Embryonic facial prominence (tissue), 1 donor: ENCODE measurements at regions not wholly inside any gene's neighbourhood (a gene's known extent, or its start where the extent isn't known, plus 50 kb on each side); places are given as distances from the start of the nearest gene placed in this dataset.

Experiments
- DNase-seq: peaks from one replicate; pipeline ENCODE4 v3.0.0-alpha.2; 2016; ENCODE audit errors: extremely low spot score

DNA sequence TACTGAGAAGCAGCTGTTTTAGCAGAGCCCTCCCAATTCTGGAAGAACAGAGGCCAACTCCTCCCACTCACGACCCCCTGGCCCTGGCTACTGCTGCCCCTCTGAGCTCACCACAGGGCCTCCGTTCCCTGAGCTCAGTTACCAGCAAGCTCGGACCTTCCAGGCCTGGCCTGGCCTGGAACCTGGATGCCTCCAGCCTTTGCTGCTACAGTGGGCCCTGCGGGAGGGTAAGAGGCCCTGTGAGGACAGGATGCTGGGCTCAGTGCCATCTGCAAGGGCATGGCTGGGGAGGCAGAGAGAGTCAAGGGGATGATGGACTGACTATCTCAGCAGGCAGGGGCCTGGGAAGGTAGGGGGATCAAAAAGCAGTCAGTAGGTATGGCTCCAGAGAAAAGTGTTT, 209.9 kb upstream of the NCAM1 start:
- no peak for DNase-seq

DNA sequence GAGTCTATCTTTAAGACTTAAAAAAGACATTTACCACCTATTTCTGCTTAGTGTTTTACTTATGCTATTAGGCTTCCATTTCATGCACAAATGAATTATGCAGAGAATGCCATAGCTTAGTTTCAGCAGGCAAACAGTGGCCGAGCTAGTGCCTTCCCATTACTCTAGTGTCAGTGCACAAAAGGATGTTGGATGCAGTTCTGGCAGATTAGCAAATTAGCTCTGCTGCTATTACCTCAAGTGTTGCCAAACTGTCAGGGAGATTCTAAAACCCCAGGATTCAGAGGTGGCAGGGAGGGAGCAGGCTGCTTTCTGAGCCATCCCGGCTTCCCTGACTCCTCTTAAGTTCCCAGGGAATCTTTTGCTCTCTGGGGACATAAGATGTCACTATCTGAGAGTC, 209.4 kb upstream of the NCAM1 start:
- no peak for DNase-seq

DNA sequence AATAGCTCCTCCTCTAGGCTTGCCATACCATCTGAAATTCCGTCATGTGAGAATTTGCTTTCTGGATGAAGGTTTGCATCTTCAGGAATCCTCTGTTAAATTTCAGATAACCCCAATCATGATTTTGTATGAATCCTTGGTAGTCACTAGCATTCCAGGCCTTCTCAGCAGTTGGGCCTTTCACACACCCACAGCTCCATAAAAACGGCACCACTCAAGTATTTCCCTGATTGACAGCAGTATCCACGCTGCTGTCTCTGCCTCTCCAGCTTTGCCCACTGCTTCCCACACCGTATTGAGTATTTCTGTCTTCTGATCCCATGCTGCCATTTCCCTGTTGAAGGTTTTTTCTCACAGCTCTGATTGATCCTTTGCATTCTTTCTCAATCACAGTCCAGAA, 208.7 kb upstream of the NCAM1 start:
- no peak for DNase-seq

DNA sequence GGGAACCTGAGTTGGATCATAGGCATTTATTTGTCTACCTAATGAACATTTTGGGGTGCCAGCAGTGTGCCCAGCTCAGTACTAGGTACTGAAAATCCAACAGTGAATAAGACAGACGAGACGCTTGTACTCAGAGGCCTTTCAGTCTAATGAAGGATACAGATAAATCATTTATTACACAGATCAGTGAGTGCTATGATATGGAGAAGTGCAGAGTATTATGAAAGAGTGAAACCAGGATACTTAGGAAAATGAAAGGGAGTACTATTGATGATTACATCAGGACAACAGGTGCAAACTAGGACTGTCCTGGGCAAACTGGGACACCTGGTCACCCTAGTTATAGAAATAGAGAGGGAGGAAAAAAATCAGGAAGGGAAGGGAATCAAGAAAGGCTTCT, 207.5 kb upstream of the NCAM1 start:
- no peak for DNase-seq

DNA sequence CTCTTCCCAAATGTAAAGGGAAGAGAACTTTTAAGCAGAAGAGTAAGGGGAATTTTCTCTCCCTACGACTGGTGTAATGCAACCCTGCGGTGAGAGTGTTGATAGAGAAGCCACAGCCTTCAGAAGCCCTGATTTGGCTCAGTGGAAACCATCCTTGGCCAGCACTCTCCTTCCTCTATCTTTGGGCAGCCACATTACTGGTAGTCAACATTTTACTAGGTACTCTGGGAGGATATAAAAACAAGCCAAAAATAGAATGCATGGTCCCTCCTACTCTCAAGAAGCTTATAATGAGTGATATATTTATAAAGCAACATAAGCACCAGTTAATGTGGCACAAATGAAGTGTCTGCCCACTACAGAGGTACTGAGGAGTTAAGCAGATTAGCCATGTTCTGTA, 201.8 kb upstream of the NCAM1 start:
- no peak for DNase-seq

DNA sequence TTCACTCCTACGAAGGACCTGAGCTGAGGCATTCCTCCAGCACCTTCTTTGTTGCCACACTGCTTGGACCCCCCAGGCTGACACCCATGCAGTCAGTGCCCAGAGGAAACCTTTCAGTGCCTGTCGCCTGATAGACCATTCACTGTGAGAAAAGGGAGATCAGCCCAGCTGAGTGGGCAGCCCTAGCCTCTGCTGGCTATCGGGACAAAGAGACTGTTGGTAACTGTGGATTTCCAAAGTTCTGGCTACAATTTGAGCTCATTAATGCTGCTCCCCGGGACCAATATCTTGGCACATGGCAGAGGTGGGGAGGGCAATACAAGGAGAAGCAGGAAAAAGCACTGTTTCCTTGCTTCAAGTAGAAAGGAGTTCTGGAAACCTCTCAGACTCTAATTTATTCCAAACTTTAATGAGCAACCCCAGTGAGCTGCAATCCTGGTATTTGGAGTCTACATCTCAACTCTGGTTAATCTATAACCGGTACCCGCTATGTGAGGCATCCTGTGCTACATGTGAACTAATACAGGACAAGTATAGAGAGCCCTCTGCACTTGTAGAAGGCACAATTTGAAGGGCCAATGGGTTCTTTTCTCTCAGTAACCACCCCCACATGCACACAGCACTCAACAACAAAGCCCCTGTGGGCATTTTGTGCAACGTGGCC, 200.7 kb upstream of the NCAM1 start:
- DNase-seq: no peak

DNA sequence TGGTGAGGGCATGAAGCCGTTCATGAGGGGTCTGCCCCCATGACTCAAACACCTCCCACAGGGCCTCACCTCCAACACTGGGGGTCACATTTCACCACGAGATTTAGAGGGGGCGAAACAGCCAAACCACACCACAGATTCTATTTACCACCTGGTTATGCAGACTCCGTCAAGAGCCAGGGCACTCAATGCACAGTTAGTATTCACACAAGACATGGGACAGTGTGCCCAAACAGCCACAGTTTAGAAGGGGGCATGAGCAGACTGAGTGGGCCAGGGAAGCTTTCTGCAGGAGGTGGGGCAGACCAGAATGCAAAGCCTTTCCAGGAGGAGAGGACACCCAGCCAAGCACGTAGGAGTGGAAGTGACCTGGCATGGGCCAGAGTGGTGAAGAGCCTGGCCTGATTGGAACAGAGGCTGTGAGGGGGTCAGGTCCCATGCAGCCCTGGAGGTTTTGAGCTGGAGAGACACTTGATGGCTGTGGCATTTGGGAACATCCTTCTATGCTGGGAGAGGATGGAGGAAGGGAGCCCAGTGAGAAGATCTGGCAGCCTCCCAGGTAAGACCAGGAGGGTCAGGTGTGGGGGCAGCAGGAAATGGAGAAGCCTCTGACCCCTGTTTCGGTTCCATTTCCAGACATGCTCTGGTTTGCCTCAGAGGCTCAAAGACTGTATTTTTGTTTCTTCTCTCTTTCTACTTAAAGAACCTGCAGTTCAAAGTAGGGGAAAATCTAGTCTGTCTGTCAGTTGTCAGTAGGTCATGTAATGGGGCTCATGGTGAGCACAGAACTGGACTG, 199.1 kb upstream of the NCAM1 start:
- no peak for DNase-seq

DNA sequence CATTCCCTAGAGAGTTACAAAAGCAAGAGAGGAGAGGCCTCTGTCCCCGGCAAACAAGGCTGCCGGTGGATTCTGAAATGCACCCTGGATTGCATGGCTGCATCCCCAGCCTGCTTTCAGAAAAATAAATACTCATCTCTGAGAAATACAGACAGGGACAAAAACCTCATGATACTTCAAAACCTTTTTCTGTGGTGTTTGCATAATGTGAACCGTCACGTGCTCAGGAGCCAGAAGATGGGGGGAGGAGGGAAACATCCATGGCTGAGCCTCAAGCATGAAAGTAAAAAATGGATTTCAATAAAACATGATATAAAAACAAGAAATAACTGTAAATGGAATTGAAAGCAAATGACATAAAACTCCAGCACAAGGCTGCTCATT, 198.5 kb upstream of the NCAM1 start:
- no peak for DNase-seq

DNA sequence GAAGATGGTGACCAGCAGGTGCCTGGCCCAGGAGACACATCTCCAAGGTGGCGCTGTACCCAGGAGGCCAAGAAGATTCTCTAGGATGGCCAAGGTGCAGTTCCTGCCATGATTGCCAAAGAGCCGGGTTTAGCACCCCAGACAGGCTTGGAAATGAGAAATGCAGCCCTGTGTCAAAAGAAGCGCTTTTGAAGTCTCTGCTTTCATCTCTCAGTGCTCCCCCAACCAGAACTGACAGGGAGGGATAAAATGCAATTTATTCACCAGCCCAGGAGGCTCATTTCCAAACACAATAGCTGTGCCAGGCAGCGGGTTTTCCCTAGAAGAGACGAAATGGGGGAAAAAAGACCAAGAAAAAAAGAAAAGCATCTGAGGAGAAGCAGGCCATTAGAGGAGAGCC, 195.9 kb upstream of the NCAM1 start:
- DNase-seq: no peak

DNA sequence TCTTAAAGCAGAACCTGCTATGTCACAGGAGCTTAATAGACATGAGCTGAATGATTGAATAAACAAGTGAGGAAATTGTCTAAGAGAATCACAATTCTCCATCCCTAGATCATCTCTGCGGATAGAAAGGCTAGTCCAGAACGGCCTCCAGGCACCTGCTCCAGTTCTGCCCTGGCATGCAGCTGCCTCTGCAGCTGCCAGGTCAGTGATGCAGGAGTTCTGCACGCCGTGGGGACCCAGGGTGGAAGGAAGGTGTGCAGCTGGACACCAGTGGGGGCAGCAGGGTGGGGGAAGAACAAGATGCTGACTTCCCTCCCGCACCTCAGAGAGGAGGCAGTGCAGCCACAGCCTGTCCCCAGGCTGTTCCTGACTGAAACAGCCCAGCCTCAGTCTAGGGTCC, 192.1 kb upstream of the NCAM1 start:
- DNase-seq: no peak

DNA sequence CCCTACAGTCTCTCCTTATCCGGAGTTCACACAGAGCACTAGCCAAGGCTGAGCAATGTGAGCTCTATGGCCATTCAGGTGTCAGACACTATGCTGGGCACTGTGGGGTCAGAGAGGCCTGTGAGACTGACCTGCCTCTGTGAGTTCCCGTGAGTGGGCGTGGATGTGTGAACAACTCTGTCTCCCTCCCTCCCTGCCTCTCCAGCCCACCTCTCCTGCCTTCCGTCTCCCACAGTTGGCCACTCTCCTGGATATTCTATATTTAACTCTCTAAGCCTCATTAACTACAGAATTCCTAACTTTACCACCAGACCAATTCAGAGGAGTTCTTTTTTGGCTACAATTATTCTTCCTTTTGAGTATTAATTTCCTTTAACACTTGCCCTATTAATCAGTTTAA, 191.6 kb upstream of the NCAM1 start:
- no peak for DNase-seq

DNA sequence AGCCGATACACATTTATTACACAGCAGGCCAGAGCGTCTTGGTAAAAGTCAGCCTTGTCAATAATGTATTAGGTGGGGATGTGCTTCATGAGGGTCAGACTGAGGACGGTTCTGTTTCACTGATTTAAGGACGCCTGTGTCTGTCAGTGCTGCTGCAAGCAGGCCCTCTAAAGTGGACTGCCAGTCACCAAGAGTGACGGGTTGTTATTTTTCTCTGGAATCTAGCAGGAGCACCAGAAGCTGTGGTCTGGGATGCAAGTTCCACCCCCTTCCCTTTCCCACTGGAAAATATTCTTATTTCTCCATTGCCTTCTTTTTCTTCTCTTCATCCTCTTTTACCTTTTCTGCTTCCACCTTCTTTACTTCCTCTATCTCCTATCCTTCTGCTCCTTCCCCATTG, 191.2 kb upstream of the NCAM1 start:
- DNase-seq: no peak

DNA sequence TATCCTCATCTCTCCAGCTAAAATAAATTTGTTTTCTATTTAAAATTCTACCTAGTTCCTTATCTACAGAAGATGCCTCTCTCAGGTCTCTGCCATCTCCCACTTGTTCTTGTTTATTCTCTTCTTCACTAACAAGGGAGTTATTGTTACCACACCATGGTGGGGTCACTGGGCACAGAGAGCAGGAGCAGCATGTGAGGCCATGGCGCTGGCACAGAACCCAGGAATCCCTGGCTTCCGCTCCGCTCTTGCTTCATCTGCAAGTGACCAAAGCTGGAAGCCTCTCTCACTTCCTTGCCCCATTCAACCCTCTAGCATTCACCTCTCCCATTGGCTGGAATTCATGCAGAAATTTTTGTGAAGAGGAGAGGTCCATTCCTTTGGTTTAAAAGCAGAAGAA, 190.7 kb upstream of the NCAM1 start:
- no peak for DNase-seq

DNA sequence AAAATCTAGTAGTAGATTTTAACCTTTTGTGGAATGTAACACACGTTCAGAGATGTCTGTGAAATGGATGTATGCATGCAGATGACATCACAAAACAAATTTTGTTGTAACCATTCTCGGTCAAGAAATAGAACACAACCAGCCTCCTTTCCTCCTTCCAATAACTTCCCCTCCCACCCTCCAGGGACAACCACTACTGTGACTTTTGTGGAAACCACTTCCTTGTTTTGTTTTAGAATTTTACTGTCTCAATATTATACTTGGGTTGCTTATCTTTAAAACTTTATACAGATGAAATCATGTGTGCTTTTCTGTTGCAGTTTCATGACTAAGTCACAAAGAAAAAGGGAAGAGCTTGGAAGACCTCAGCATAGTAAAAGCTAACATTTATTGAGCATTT, 189.4 kb upstream of the NCAM1 start:
- no peak for DNase-seq

DNA sequence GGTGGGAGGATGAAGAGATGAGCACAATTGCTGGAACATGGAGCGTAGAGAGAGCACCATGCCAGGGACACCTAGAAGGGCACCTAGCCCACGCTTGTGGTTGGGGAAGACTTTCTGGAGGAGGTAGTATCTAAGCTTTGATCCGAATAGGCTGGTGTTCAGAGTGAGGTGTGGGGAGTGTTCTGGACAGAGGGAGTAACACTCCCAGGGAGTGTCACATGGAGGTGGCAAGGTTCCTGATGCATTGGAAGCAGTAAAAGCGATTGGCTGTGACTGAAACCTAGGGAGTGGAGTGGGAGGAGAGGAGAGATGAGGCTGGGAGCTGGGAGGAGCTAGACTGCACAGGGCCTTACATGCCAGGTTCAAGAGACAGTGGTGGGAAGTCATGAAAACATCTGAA, 188.0 kb upstream of the NCAM1 start:
- DNase-seq: no peak

DNA sequence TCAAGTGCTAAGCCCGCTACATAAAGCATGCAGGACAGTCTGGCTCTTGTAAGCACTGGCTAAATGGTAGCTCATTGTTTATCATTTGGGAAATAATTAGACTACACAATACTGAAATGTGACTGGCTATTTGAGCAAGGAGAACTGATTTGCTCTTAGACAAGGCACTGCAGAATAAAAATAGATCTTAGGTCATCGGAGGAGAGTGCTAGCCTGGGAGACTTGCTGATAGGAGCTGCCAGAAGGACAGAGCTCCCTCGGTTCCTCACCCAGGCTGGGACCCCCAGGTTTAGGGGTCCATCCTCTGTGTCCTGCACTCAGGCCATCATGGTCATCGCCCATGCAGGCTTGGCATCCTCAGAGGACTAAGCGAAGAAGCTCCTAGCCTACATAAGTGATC, 184.4 kb upstream of the NCAM1 start:
- no peak for DNase-seq

DNA sequence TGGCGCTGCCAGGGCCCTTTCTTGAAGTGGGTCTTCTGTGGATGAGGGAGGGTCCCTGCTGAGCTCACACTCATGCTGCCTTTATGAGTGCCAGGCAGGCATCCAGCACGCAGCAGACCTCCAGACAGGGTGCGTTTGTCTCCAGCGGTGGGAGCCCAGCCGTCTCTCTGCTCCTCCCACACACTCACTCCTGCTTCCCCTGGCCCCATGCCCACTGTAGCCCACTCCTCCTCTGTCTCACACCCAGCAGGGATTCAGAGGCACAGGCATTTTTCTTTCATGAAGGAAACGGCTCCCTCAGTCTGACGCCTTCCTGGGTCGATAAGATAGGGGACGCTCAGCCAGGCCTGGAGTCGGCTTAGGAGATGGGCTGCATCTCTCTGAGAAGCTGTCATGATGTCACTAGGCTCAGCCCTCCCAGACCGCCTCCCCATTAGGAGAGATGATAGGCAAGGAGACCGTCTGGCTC, 183.9 kb upstream of the NCAM1 start:
- no peak for DNase-seq

DNA sequence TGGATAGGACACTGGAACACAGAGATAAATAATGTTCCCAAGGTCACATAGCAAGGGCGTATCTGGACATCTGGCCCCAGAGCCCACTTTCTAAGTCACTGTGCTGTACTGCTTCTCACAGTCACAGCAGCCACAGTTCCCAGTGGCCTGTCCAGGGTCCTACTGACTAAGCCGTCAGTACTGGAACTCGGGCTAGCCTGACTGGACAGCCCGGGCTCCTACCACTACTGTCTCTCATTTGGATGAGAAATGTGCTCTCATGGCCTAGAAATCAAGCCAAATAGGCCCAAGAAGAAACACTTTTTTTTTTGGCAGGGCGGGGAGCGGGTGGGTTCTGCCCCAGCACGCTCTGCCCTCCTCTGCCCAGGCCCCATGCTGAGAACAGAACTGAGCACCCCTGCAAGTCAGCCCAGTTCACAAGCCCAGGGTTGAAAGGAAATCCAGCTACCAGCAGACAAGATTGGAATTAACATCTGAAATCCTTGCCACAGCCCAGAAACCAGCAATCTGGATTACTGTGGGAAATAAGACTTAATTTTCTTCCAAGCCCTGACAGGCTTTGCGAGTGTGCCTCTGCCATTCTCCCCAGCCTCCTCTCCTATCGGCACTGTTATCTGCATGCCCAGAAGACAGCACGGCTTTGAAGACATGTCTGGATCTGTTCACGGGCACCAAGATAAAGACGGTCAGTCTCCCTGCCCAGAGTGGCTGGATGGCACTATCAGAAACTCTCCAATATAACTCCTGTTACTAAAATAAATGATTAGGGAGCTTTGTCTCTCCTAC, 182.9 kb upstream of the NCAM1 start:
- no peak for DNase-seq

DNA sequence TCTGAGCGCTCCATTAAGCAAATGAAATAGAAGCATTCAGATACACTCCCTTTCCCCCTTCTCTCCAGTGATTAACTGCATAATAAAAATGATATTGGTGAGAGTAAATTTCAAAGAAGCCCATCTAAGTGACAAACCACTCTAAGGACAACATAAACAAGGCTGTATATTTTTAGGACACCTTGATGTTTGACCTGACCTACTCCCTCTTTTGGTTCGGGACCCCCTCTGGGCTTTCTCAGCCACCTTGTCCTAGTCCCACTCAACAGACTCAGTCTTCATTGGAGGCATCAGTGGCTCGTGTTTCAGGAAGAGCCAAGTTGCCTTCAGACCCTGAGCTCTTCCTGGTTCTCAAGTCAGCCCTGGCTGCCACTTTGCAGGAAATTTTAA, 182.3 kb upstream of the NCAM1 start:
- no peak for DNase-seq

DNA sequence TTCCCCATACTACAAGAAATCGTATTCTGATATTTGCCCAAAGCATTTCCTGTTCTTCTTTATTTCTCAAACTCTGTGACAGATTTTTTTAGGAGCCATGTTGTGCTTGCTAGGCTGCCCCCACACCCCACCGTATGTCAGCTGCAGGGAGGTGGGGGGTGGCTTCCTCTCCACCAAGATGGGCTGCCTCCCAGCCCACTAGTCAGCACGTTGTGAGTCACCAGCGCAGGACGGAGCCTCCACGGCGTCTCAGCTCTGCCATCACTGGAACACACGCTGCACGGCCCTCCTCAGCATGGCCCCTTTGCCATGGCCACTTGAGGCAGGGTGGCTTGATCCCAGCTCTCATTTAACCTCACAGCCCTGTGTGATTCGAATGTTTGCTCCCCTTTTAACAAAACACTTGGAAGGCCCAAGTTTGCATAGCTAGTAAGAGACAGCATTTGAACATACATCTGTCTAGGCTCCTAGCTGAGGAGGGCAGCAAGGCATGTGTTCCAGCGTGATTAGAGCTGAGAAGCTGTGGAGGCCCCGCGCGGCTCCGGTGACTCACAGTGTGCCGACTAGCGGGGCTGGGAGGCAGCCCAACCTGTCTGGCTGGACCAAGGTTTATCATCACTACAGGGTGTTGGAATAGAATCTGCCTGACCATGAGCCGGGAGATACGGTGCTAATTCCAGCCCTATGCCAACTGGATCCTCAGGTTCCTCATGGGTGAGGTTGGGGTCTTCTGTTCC, 180.7 kb upstream of the NCAM1 start:
- DNase-seq: no peak

DNA sequence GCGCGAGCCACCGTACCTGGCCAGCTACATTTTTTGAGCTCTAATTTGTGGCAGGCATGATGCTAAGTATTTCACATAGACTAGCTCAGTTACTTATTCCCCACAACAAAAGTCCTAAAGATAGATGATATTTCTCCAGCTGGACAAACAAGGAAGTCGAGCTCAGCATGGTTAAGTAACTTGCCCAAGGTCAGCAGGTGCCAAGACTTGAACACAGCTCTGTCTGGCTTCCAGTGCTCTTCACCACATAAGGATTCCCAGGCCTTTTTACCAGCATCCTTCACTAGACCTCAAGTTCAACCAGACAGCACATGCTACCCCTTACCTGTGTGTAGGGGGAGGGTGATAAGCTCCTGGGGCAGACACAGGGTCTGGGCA, 177.3 kb upstream of the NCAM1 start:
- no peak for DNase-seq
